GM12878 (cell line): ENCODE measurements at regions not wholly inside any gene's neighbourhood (a gene's known extent, or its start where the extent isn't known, plus 50 kb on each side); places are given as distances from the start of the nearest gene placed in this dataset.

Experiments used
- ATAC-seq: fragments of 200-7000 bp; cut with Tn5 transposase; 3 replicates; pipeline ENCODE4 v1.9.1; 2020; ENCODE audit warnings: mild to moderate bottlenecking, moderate library complexity
- BruUV-seq: library from RNA; stranded (reverse); fragments of 400-500 nt; replicated peaks from 2 replicates; lab custom pipeline; 2021; lab: Mats Ljungman, UMichigan
- CTCF ChIA-PET: fragments of 300-600 bp; sonication (Branson Sonifier 250); formaldehyde crosslinking; extraction: SDS; loops from one replicate; lab custom pipeline; 2021; ENCODE audit warnings: inconsistent platforms; lab: Yijun Ruan, JAX
- POLR2A ChIA-PET: fragments of 350-600 bp; formaldehyde crosslinking; extraction: SDS; loops from one replicate; lab custom pipeline; 2021; ENCODE audit warnings: inconsistent platforms; lab: Charles Lee
- RAD21 ChIA-PET: fragments of 300-600 bp; sonication (Branson Sonifier 250); formaldehyde crosslinking; loops from one replicate; lab custom pipeline; 2023; ENCODE audit warnings: antibody characterized with exemption; ENCODE audit not compliant: unreplicated experiment; lab: Charles Lee
- SMC1A ChIA-PET: fragments of 300-600 bp; sonication (Branson Sonifier 250); formaldehyde crosslinking; loops from one replicate; lab custom pipeline; 2023; ENCODE audit not compliant: unreplicated experiment, uncharacterized antibody; lab: Charles Lee
- DNase-seq: peaks from one replicate; pipeline ENCODE4 v3.0.0-alpha.2; 2011; ENCODE audit warnings: low read depth, low spot score
- FAIRE-seq: peaks from 3 replicates; lab custom pipeline; 2011; peaks lifted over from hg19 to GRCh38; lab: Jason Lieb, UNC
- H2AFZ ChIP-seq: 2 replicates; pipeline ENCODE4 v1.6.0; 2011; ENCODE audit warnings: low read depth, low read length, control low read depth; ENCODE audit not compliant: control insufficient read depth
- H3K27ac ChIP-seq: 2 replicates; pipeline ENCODE4 v1.5.1; 2011; ENCODE audit warnings: control low read depth; ENCODE audit not compliant: control insufficient read depth, insufficient read depth
- H3K27me3 ChIP-seq, 2 experiments: replicated peaks in 1 of 2; 2 replicates each; pipeline versions ENCODE4 v1.6.0 to v1.6.1; 2011; ENCODE audit warnings: low read length in 1 of 2; ENCODE audit not compliant: control insufficient read depth in 2 of 2, insufficient read depth in 2 of 2
- H3K36me3 ChIP-seq, 2 experiments: 2 replicates each; pipeline ENCODE4 v1.5.1; 2011; ENCODE audit warnings: low read length in 1 of 2; ENCODE audit not compliant: control insufficient read depth in 2 of 2, insufficient read depth in 2 of 2
- H3K4me1 ChIP-seq: 2 replicates; pipeline ENCODE4 v1.6.1; 2011; ENCODE audit warnings: mild to moderate bottlenecking, low read length, moderate library complexity, mixed read lengths; ENCODE audit not compliant: control insufficient read depth, insufficient read depth
- H3K4me2 ChIP-seq: 2 replicates; pipeline ENCODE4 v1.6.0; 2011; ENCODE audit warnings: control low read depth; ENCODE audit not compliant: control insufficient read depth, insufficient read depth
- H3K4me3 ChIP-seq: fragments of 200-600 bp; sonication (generic); 2 replicates; pipeline ENCODE4 v1.5.1; 2016
- H3K79me2 ChIP-seq: 2 replicates; pipeline ENCODE4 v1.6.0; 2011; ENCODE audit warnings: low read length; ENCODE audit not compliant: control insufficient read depth, insufficient read depth
- H3K9ac ChIP-seq: 2 replicates; pipeline ENCODE4 v1.8.0; 2011; ENCODE audit warnings: low read length, control low read depth, mixed read lengths; ENCODE audit not compliant: control insufficient read depth, insufficient read depth
- H3K9me3 ChIP-seq: replicated peaks from 3 replicates; pipeline ENCODE4 v1.5.1; 2011; ENCODE audit warnings: mild to moderate bottlenecking, low read length; ENCODE audit not compliant: control insufficient read depth, insufficient read depth
- H4K20me1 ChIP-seq: 2 replicates; pipeline ENCODE4 v1.6.0; 2011; ENCODE audit not compliant: control insufficient read depth, insufficient read depth
- EGR1 ChIP-seq, 2 experiments: IDR thresholded peaks; 1 replicate in 1 of 2; 2 replicates in 1 of 2; pipeline ENCODE4 v1.6.1; 2011 to 2012; ENCODE audit warnings: low read depth in 2 of 2, low read length in 2 of 2, borderline replicate concordance in 1 of 2, mild to moderate bottlenecking in 1 of 2, moderate library complexity in 1 of 2
- FOXM1 ChIP-seq: IDR thresholded peaks from 2 replicates; pipeline ENCODE4 v1.6.1; 2012; ENCODE audit warnings: low read depth, mild to moderate bottlenecking, inconsistent platforms, low read length, moderate library complexity
- KLF5 ChIP-seq: fragments of 450-650 bp; IDR thresholded peaks from 2 replicates; pipeline ENCODE4 v1.6.1; 2014; ENCODE audit warnings: mild to moderate bottlenecking; ENCODE audit not compliant: partially characterized antibody
- NFYB ChIP-seq: IDR thresholded peaks from 2 replicates; pipeline ENCODE4 v1.6.1; 2011; ENCODE audit warnings: low read depth, mild to moderate bottlenecking, low read length, improper control_type of control experiment, moderate library complexity; ENCODE audit not compliant: insufficient read depth
- PML ChIP-seq: IDR thresholded peaks from 2 replicates; pipeline ENCODE4 v1.6.1; 2012; ENCODE audit warnings: low read length, inconsistent platforms
- RAD21 ChIP-seq: IDR thresholded peaks from 2 replicates; pipeline ENCODE4 v1.6.1; 2011; ENCODE audit warnings: mild to moderate bottlenecking, low read depth, low read length, moderate library complexity; ENCODE audit not compliant: insufficient read depth
- RAD51 ChIP-seq: fragments of 450-650 bp; IDR thresholded peaks from 2 replicates; pipeline ENCODE4 v1.6.1; 2016; ENCODE audit warnings: moderate library complexity, mild to moderate bottlenecking, inconsistent platforms
- SMARCA5 ChIP-seq: fragments of 450-650 bp; IDR thresholded peaks from 2 replicates; pipeline ENCODE4 v1.6.1; 2017; ENCODE audit warnings: mild to moderate bottlenecking
- SPI1 ChIP-seq: IDR thresholded peaks from 2 replicates; pipeline ENCODE4 v1.6.1; 2011; ENCODE audit warnings: low read depth, mild to moderate bottlenecking, low read length, moderate library complexity, borderline replicate concordance; ENCODE audit not compliant: insufficient read depth
- ZNF384 ChIP-seq: IDR thresholded peaks from 2 replicates; pipeline ENCODE4 v1.6.1; 2012; ENCODE audit warnings: low read depth, mild to moderate bottlenecking, low read length, improper control_type of control experiment, borderline replicate concordance
- ZSCAN29 ChIP-seq: fragments of 450-650 bp; IDR thresholded peaks from 2 replicates; pipeline ENCODE4 v1.6.1; 2017; ENCODE audit warnings: mild to moderate bottlenecking, moderate library complexity
- WGBS: methylation state at CpG from one replicate; pipeline ENCODE4 v1.1.6; 2016; ENCODE audit warnings: low lambda C conversion rate; ENCODE audit not compliant: insufficient replicate concordance, insufficient coverage; ENCODE audit errors: missing lambda C conversion rate; 5-methylcytosine and 5-hydroxymethylcytosine counted together
- in situ Hi-C: fragments of 300-500 bp; cut with MboI; formaldehyde crosslinking; loops from 9 replicates; pipeline ENCODE4 v1.14.3; 2018; ENCODE audit warnings: mixed read lengths
- intact Hi-C: fragments of 100-400 bp; cut with micrococcal nuclease; formaldehyde crosslinking; loops from one replicate; pipeline ENCODE4 v1.14.2; 2022; ENCODE audit not compliant: unreplicated experiment

DNA sequence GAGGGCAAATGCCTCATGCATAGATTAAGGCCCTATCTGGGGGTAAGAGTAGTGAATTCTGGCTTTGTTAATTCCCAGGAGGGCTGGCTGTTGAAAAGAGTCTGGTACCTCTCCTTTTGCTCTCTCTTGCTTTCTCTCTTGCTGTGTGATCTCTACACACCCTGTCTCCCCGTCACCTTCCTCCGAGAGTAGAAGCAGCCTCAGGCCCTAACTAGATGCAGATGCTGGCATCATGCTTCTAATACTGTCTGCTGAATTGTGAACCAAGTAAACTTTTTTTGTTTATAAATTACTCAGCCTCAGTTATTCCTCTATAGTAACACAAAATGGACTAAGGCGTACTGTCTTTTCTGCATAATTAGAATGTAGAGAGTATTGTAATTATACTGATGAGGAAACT, 908.1 kb downstream of the DIPK2A start (continued):
- no peak for TF ChIP-seq RAD51

DNA sequence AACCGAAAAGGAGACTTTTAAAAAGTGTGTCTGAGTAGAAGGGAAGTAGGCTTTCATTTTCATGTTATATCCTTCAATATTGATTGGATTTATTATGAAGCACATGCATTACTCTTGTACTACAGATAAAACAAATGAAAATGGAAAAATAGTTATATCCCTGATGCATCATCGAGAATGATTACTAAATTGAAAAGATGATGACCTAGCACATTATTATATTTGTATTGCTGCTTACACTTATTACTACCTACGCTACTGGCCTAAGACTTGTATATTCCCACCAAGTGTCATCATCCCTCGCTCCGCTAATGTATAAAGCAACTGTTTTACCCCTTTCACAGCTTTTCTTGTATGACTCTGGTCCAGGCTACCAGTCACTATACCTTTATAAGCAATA, 922.4 kb downstream of the DIPK2A start:
- ATAC-seq (no peak), FAIRE-seq (no peak), DNase-seq (no peak)
- H3K9ac ChIP-seq: no peak overlapping the region
- no peaks in the 10 kb centered on the region for H3K9me3 ChIP-seq
- H3K4me1 ChIP-seq: no peaks in the 10 kb centered on the region
- in situ Hi-C loops: no loop called here
- ChIA-PET SMC1A (interaction anchor here (1.1 kb wide), 1 partner anchor 13 kb away, joined by 3 read pairs; no protein-coding TSS in a partner anchor), RAD21 (no interaction called here), POLR2A (no interaction called here), CTCF (no interaction called here)
- no TSS peak for BruUV-seq
- no peak overlapping the region for H3K27ac ChIP-seq
- H3K79me2 ChIP-seq: no peaks in the 10 kb centered on the region
- H3K27me3 ChIP-seq: no peaks in the 10 kb centered on the region
- no peak overlapping the region for H2AFZ ChIP-seq
- no peaks in the 10 kb centered on the region for H3K36me3 ChIP-seq
- no peaks in the 10 kb centered on the region for H4K20me1 ChIP-seq
- intact Hi-C loops: no loop called here
- TF ChIP-seq EGR1 (IDR thresholded peaks at IDR 0.05; ENCODE audit: borderline replicate concordance in 1 of 2, low read depth in 2 of 2, low read length in 2 of 2): no peak
- TF ChIP-seq ZSCAN29: no peak
- no peak for TF ChIP-seq PML
- TF ChIP-seq NFYB: no peak
- no peak for TF ChIP-seq KLF5
- no peak for TF ChIP-seq ZNF384
- TF ChIP-seq SPI1: no peak
- no peak for TF ChIP-seq FOXM1
- no peak for TF ChIP-seq RAD51
- TF ChIP-seq SMARCA5: no peak
- TF ChIP-seq RAD21: no peak
- 42% methylated on average over 5 of the region's 5 CpGs for WGBS
- no peak overlapping the region for H3K4me3 ChIP-seq
- H3K4me2 ChIP-seq: no peak overlapping the region
